Small intestine (tissue), 7 donors: ENCODE measurements at regions not wholly inside any gene's neighbourhood (a gene's known extent, or its start where the extent isn't known, plus 50 kb on each side); places are given as distances from the start of the nearest gene placed in this dataset.

ENCODE experiments used
- DNase-seq, 2 donors: peaks; one replicate each; pipeline versions ENCODE4 v3.0.0 to v3.0.0-alpha.2; 2013
- FAIRE-seq: peaks from 2 replicates; lab custom pipeline; 2012; peaks lifted over from hg19 to GRCh38; lab: Jason Lieb, UNC
- H3K27ac ChIP-seq, 3 donors: one replicate each; pipeline ENCODE4 v1.5.1; 2013; ENCODE audit warnings: low read length in 2 of 3, mild to moderate bottlenecking in 2 of 3, control low read depth in 1 of 3, inconsistent platforms in 1 of 3, low read depth in 1 of 3, moderate library complexity in 1 of 3
- H3K27me3 ChIP-seq, 3 donors: one replicate each; pipeline ENCODE4 v1.6.1; 2013; ENCODE audit warnings: low read length in 3 of 3, inconsistent platforms in 1 of 3; ENCODE audit not compliant: control insufficient read depth in 3 of 3, insufficient read depth in 3 of 3
- H3K36me3 ChIP-seq, 3 donors: one replicate each; pipeline ENCODE4 v1.6.1; 2013; ENCODE audit warnings: low read length in 3 of 3, inconsistent platforms in 1 of 3, low read depth in 1 of 3, mild to moderate bottlenecking in 1 of 3, moderate library complexity in 1 of 3; ENCODE audit not compliant: control insufficient read depth in 3 of 3, insufficient read depth in 2 of 3
- H3K4me1 ChIP-seq, 3 donors: one replicate each; pipeline ENCODE4 v1.6.1; 2013; ENCODE audit warnings: low read length in 2 of 3, inconsistent platforms in 1 of 3, low read depth in 1 of 3, mild to moderate bottlenecking in 1 of 3, moderate library complexity in 1 of 3; ENCODE audit not compliant: control insufficient read depth in 3 of 3, insufficient read depth in 2 of 3
- H3K4me3 ChIP-seq, 3 donors: one replicate each; pipeline ENCODE4 v1.5.1; 2013; ENCODE audit warnings: low read length in 3 of 3, control low read depth in 1 of 3, inconsistent platforms in 1 of 3, low read depth in 1 of 3, mild to moderate bottlenecking in 1 of 3, moderate library complexity in 1 of 3
- H3K9me3 ChIP-seq, 2 donors: one replicate each; pipeline ENCODE4 v1.6.1; 2013; ENCODE audit warnings: low read depth in 1 of 2, low read length in 1 of 2; ENCODE audit not compliant: control insufficient read depth in 2 of 2, insufficient read depth in 1 of 2
- WGBS, 3 donors: extraction: QIAGEN DNeasy Blood & Tissue Kit; methylation state at CpG; one replicate each; pipeline ENCODE4 v1.1.7; 2013; 5-methylcytosine and 5-hydroxymethylcytosine counted together
- donor health status: healthy with polysubstance abuse.
- donor health status: control.
- donor health status: control.
- donor health status: Bipolar disorder and iron deficiency.
- donor health status: healthy.

GRCh38 chr20:10739134-10739533, 65.3 kb upstream of the JAG1 start:
- no peaks in the 10 kb centered on the region for H3K36me3 ChIP-seq
- no peaks in the 10 kb centered on the region for H3K4me1 ChIP-seq
- 47 to 55% (median 48%) methylated on average over 1 of the region's 1 CpG for WGBS, 3 donors
- no peak overlapping the region for H3K4me3 ChIP-seq
- H3K9me3 ChIP-seq, result no peaks in the 10 kb centered on the region
- H3K27me3 ChIP-seq, result no peaks in the 10 kb centered on the region
- no peak overlapping the region for H3K27ac ChIP-seq
- FAIRE-seq (no peak), DNase-seq (no peak)

- Histone ChIP-seq H3K27me3 (no peaks in the 10 kb centered on the region), H3K4me3 (no peak overlapping the region), H3K36me3 (no peaks in the 10 kb centered on the region), H3K4me1 (no peaks in the 10 kb centered on the region), H3K27ac (no peak overlapping the region), H3K9me3 (no peaks in the 10 kb centered on the region)
- FAIRE-seq (no peak), DNase-seq (peak in 1 of 2 donors; percentile 56)
- 25 to 41% (median 40%) methylated on average over 7 of the region's 7 CpGs for WGBS, 3 donors
Observed at GRCh38 chr20:10739566-10739965, 65.8 kb upstream of the JAG1 start.

DNA sequence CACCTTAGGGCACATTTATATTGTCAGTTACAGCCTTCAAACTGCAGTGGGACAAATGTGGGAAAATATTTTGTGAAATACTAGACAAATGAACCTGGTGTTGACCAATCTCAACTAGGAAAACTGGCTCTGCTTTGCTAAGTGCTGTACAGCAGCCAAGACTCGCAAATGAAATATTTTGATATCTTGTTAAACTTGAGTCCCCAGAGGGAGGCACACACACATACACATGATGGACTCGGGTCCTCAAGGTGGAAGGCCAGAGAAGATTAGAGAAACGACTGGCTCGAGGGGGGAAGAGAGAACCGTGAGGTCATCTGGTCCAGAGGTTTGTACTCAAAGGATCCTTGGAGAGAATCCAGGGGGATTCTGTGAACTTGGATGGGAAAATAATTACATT, 67.3 kb upstream of the JAG1 start:
- Histone ChIP-seq H3K4me3 (no peak overlapping the region), H3K36me3 (no peaks in the 10 kb centered on the region), H3K4me1 (no peaks in the 10 kb centered on the region), H3K9me3 (no peaks in the 10 kb centered on the region), H3K27ac (no peak overlapping the region), H3K27me3 (no peaks in the 10 kb centered on the region)
- DNase-seq, result no peak
- FAIRE-seq, result no peak
- 56 to 77% (median 75%) methylated on average over 5 of the region's 5 CpGs for WGBS, 3 donors

DNA sequence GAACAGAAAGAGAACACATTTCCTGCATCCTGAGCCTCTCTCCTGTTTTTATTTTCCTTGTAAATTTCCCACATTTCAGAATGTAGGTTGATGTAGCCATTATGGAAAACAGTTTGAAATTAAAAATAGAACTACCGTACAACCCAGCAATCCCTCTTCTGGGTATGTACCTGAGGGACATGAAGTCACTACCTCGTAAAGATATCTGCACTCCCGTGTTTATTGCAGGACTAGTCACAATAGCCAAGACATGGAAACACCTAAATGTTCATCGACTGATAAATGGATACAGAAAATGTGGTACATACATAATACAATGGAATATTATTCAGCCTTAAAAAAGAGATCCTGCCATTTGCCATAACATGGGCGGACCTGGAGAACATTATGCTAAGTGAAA, 72.0 kb upstream of the JAG1 start:
- WGBS, 3 donors, result 91 to 93% (median 93%) methylated on average over 5 of the region's 5 CpGs
- Histone ChIP-seq H3K4me3 (no peak overlapping the region), H3K27ac (no peak overlapping the region), H3K36me3 (no peaks in the 10 kb centered on the region), H3K9me3 (no peaks in the 10 kb centered on the region), H3K27me3 (no peaks in the 10 kb centered on the region), H3K4me1 (peaks cover 0 to 6% (median 3%) of the 10 kb centered on the region in 3 donors)
- no peak for DNase-seq
- no peak for FAIRE-seq

DNA sequence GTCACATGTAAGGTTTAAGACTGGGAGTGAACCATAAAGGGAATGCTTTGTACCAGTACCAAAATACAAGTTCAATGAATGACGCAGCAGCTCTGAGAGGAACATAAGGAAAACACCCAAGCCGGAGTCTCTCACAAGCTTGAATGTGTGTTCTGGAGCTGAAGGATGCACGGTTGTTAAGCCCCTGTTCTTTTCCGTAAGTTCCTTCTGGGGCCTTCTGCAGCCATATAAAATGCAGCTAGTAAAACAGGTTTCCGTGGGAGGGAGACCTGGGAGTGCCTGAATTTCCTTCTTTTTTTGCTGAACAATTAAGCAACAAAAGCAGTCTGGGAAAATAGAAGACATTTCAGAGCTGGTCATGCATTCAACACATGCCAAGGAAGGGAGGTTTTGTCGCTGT, 73.2 kb upstream of the JAG1 start:
- no peaks in the 10 kb centered on the region for H3K36me3 ChIP-seq
- peak overlapping the region in 1 of 3 donors; percentile 18 for H3K27ac ChIP-seq
- H3K4me1 ChIP-seq, result peaks cover 0 to 6% (median 3%) of the 10 kb centered on the region in 3 donors
- no peak overlapping the region for H3K4me3 ChIP-seq
- 31 to 48% (median 42%) methylated on average over 6 of the region's 6 CpGs for WGBS, 3 donors
- no peaks in the 10 kb centered on the region for H3K27me3 ChIP-seq
- peak; percentile 31 to 67 for DNase-seq
- FAIRE-seq, result no peak
- H3K9me3 ChIP-seq, result no peaks in the 10 kb centered on the region

- DNase-seq (no peak), FAIRE-seq (no peak)
- Histone ChIP-seq H3K27me3 (no peaks in the 10 kb centered on the region), H3K9me3 (no peaks in the 10 kb centered on the region), H3K27ac (no peak overlapping the region), H3K4me1 (peaks cover 0 to 6% (median 3%) of the 10 kb centered on the region in 3 donors), H3K4me3 (no peak overlapping the region), H3K36me3 (no peaks in the 10 kb centered on the region)
Observed at GRCh38 chr20:10749084-10749483, 75.3 kb upstream of the JAG1 start.

GRCh38 chr20:10752206-10752605, 78.4 kb upstream of the JAG1 start:
- no peak overlapping the region for H3K4me3 ChIP-seq
- no peaks in the 10 kb centered on the region for H3K36me3 ChIP-seq
- no peaks in the 10 kb centered on the region for H3K9me3 ChIP-seq
- H3K27ac ChIP-seq, result no peak overlapping the region
- H3K27me3 ChIP-seq, result no peaks in the 10 kb centered on the region
- H3K4me1 ChIP-seq, result peaks cover 0 to 4% (median 3%) of the 10 kb centered on the region in 3 donors
- FAIRE-seq, result no peak
- DNase-seq, result no peak

GRCh38 chr20:10754824-10755223, 81.0 kb upstream of the JAG1 start:
- WGBS, 3 donors, result 55 to 66% (median 66%) methylated on average over 2 of the region's 2 CpGs

DNA sequence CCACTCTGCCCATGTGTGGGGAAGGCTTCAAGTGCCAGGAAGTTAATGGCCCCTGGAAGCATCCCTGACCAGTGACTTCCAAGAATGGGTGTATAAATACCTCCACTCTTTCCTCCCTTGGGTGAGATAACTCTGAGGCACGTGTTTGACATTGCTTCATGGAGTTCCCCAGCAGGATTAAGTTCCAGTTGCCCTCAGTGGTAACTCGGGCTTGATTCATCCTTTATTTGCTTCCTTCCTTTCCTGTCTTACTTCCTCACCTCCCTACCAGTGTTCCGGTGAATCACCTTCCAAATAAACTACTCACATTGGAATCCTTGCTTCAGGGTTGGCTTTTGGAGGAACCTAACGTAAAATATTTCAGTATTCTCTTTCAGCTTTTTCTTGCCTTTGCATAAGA, 84.6 kb upstream of the JAG1 start:
- 78 to 84% (median 79%) methylated on average over 4 of the region's 4 CpGs for WGBS, 3 donors
- FAIRE-seq, result no peak

More at GRCh38 chr20:10754824-10755223, 81.0 kb upstream of the JAG1 start:
- Histone ChIP-seq H3K36me3 (no peaks in the 10 kb centered on the region), H3K27me3 (no peaks in the 10 kb centered on the region), H3K4me1 (no peaks in the 10 kb centered on the region), H3K4me3 (no peak overlapping the region), H3K27ac (no peak overlapping the region), H3K9me3 (no peaks in the 10 kb centered on the region)
- no peak for FAIRE-seq
- no peak for DNase-seq

More for the DNA sequence above, 84.6 kb upstream of the JAG1 start:
- Histone ChIP-seq H3K4me3 (no peak overlapping the region), H3K9me3 (no peaks in the 10 kb centered on the region), H3K4me1 (peaks cover 0 to 2% (median 0%) of the 10 kb centered on the region in 3 donors), H3K27ac (no peak overlapping the region), H3K36me3 (no peaks in the 10 kb centered on the region), H3K27me3 (no peaks in the 10 kb centered on the region)
- DNase-seq, result no peak
